ENCODE measurements at regions not wholly inside any gene's neighbourhood (a gene's known extent, or its start where the extent isn't known, plus 50 kb on each side); places are given as distances from the start of the nearest gene placed in this dataset.

DNA sequence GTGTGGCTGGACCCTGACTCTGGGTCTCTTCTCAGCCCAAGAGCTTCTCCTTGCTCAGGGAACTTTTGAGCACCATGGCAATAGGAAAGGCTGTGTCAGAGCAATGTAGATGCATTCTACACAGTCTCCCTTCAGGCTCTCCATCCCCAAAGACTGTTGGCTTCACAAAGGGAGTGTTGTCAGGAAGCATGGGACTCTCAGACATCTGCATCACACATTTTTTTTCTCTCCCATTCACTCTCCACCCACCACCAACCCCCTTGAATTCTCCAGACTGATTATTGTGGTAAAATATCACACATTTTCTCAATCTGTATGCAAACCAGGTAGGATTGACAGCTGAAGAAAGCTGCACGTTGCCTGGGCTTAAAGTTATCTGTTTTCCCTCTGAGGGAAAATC, 105.4 kb upstream of the WARS2 start:
- H3K27ac Mint-ChIP-seq = no peak overlapping the region
- no peaks in the 10 kb centered on the region for H3K27me3 Mint-ChIP-seq
- no peak overlapping the region for H3K4me3 ChIP-seq (ENCODE audit: control extremely low read depth in 1 of 5, extremely low read depth in 1 of 5, insufficient read depth in 1 of 5, low read depth in 2 of 5, low read length in 4 of 5)
- CTCF ChIA-PET = no interaction called here
- no peaks in the 10 kb centered on the region for H4K20me1 ChIP-seq (ENCODE audit: control insufficient read depth, insufficient read depth, low read length, poor library complexity, severe bottlenecking)
- no peaks in the 10 kb centered on the region for H3K4me1 ChIP-seq (ENCODE audit: control insufficient read depth in 2 of 2, insufficient read depth in 2 of 2, low read length in 2 of 2)
- WGBS (ENCODE audit: insufficient coverage) = 83% methylated on average over 1 of the region's 1 CpG
- no peaks in the 10 kb centered on the region for H3K36me3 ChIP-seq (replicated peaks in 1 of 2; ENCODE audit: control extremely low read depth in 1 of 2, control insufficient read depth in 1 of 2, extremely low read depth in 1 of 2, insufficient read depth in 2 of 2, low read length in 1 of 2)
- no peak for TF ChIP-seq EZH2 (IDR thresholded peaks at IDR 0.05; ENCODE audit: borderline replicate concordance, insufficient read depth, low read depth, low read length, poor library complexity, severe bottlenecking)
- TF ChIP-seq, protein P1, sequence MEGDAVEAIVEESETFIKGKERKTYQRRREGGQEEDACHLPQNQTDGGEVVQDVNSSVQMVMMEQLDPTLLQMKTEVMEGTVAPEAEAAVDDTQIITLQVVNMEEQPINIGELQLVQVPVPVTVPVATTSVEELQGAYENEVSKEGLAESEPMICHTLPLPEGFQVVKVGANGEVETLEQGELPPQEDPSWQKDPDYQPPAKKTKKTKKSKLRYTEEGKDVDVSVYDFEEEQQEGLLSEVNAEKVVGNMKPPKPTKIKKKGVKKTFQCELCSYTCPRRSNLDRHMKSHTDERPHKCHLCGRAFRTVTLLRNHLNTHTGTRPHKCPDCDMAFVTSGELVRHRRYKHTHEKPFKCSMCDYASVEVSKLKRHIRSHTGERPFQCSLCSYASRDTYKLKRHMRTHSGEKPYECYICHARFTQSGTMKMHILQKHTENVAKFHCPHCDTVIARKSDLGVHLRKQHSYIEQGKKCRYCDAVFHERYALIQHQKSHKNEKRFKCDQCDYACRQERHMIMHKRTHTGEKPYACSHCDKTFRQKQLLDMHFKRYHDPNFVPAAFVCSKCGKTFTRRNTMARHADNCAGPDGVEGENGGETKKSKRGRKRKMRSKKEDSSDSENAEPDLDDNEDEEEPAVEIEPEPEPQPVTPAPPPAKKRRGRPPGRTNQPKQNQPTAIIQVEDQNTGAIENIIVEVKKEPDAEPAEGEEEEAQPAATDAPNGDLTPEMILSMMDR (IDR thresholded peaks at IDR 0.05) = no peak
- H3K4me1 Mint-ChIP-seq = no peaks in the 10 kb centered on the region
- H3K27me3 ChIP-seq (replicated peaks in 1 of 4; ENCODE audit: control extremely low read depth in 1 of 4, control insufficient read depth in 3 of 4, insufficient read depth in 4 of 4, low read length in 3 of 4) = no peaks in the 10 kb centered on the region
- POLR2A ChIA-PET = no interaction called here
- H3K9ac ChIP-seq (ENCODE audit: low read length) = no peak overlapping the region
- no peaks in the 10 kb centered on the region for H3K9me3 ChIP-seq (ENCODE audit: control extremely low read depth in 1 of 3, control insufficient read depth in 2 of 3, insufficient read depth in 1 of 3, low read length in 2 of 3)
- ATAC-seq (ENCODE audit: low read depth) (no peak), DNase-seq (no peak)
- no peaks in the 10 kb centered on the region for H3K9me3 Mint-ChIP-seq (ENCODE audit: insufficient read depth)
- intact Hi-C loops (cut with micrococcal nuclease) = no loop called here
- H2AFZ ChIP-seq (ENCODE audit: insufficient read depth, low read depth, low read length, poor library complexity, severe bottlenecking) = no peak overlapping the region
- no peak overlapping the region for H3K4me3 Mint-ChIP-seq
- no peaks in the 10 kb centered on the region for H3K79me2 ChIP-seq (ENCODE audit: control insufficient read depth, insufficient read depth, low read length)
- H3K27ac ChIP-seq (ENCODE audit: low read length in 2 of 2) = no peak overlapping the region
- no peak overlapping the region for H3K4me2 ChIP-seq (replicated peaks; ENCODE audit: low read depth, low read length, poor library complexity, severe bottlenecking)

DNA sequence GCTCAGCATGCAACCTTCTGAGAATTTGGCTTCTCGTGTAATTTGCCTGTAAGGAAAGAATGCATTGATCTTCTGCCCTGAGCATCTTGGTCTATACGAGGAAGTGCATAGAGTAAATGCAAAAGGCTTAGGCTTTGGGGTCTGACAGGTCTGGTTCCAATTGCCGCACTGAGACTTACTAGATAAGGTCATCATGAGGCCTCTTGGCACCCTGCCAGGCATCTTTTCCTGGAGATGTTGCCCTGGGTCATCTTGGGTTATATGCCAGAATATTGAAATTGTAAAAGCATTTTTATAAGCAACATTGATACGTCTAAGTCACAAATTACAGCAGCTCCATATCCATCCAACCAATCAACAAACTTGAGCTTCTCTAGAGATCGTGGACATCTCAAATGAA, 108.8 kb upstream of the WARS2 start:
- ATAC-seq (ENCODE audit: low read depth) = no peak
- Histone ChIP-seq H3K27ac (ENCODE audit: low read length in 2 of 2) (no peak overlapping the region), H3K4me1 (ENCODE audit: control insufficient read depth in 2 of 2, insufficient read depth in 2 of 2, low read length in 2 of 2) (no peaks in the 10 kb centered on the region), H3K36me3 (replicated peaks in 1 of 2; ENCODE audit: control extremely low read depth in 1 of 2, control insufficient read depth in 1 of 2, extremely low read depth in 1 of 2, insufficient read depth in 2 of 2, low read length in 1 of 2) (no peaks in the 10 kb centered on the region), H3K9me3 (ENCODE audit: control extremely low read depth in 1 of 3, control insufficient read depth in 2 of 3, insufficient read depth in 1 of 3, low read length in 2 of 3) (no peaks in the 10 kb centered on the region), H3K4me2 (replicated peaks; ENCODE audit: low read depth, low read length, poor library complexity, severe bottlenecking) (no peak overlapping the region), H3K4me3 (ENCODE audit: control extremely low read depth in 1 of 5, extremely low read depth in 1 of 5, insufficient read depth in 1 of 5, low read depth in 2 of 5, low read length in 4 of 5) (no peak overlapping the region), H2AFZ (ENCODE audit: insufficient read depth, low read depth, low read length, poor library complexity, severe bottlenecking) (no peak overlapping the region), H4K20me1 (ENCODE audit: control insufficient read depth, insufficient read depth, low read length, poor library complexity, severe bottlenecking) (no peaks in the 10 kb centered on the region), H3K9ac (ENCODE audit: low read length) (no peak overlapping the region), H3K79me2 (ENCODE audit: control insufficient read depth, insufficient read depth, low read length) (no peaks in the 10 kb centered on the region), H3K27me3 (replicated peaks in 1 of 4; ENCODE audit: control extremely low read depth in 1 of 4, control insufficient read depth in 3 of 4, insufficient read depth in 4 of 4, low read length in 3 of 4) (no peaks in the 10 kb centered on the region)
- no peaks in the 10 kb centered on the region for H3K9me3 Mint-ChIP-seq (ENCODE audit: insufficient read depth)
- H3K27me3 Mint-ChIP-seq = no peaks in the 10 kb centered on the region
- no peak overlapping the region for H3K4me3 Mint-ChIP-seq
- POLR2A ChIA-PET = no interaction called here
- intact Hi-C loops (cut with micrococcal nuclease) = no loop called here
- DNase-seq = no peak
- CTCF ChIA-PET = no interaction called here
- H3K4me1 Mint-ChIP-seq = no peaks in the 10 kb centered on the region
- TF ChIP-seq, protein P1 (IDR thresholded peaks at IDR 0.05) = no peak
- no peak for TF ChIP-seq EZH2 (IDR thresholded peaks at IDR 0.05; ENCODE audit: borderline replicate concordance, insufficient read depth, low read depth, low read length, poor library complexity, severe bottlenecking)
- no peak overlapping the region for H3K27ac Mint-ChIP-seq
- WGBS (ENCODE audit: insufficient coverage) = 94% methylated on average over 3 of the region's 5 CpGs

All from B cell (primary cell).